Ectodermal cell (in vitro differentiated cells): ENCODE measurements at regions not wholly inside any gene's neighbourhood (a gene's known extent, or its start where the extent isn't known, plus 50 kb on each side); places are given as distances from the start of the nearest gene placed in this dataset.

Experiments used
- H3K27ac ChIP-seq: 2 replicates; pipeline ENCODE4 v1.7.0; 2013; ENCODE audit warnings: mild to moderate bottlenecking, low read depth, low read length; ENCODE audit not compliant: insufficient read depth, poor library complexity, severe bottlenecking
- H3K27me3 ChIP-seq: 2 replicates; pipeline ENCODE4 v1.7.0; 2013; ENCODE audit warnings: mild to moderate bottlenecking, low read length; ENCODE audit not compliant: insufficient read depth, control insufficient read depth, poor library complexity, severe bottlenecking
- H3K36me3 ChIP-seq: one replicate; pipeline ENCODE4 v1.7.0; 2013; ENCODE audit warnings: low read length; ENCODE audit not compliant: control insufficient read depth, insufficient read depth
- H3K4me1 ChIP-seq: one replicate; pipeline ENCODE4 v1.7.0; 2013; ENCODE audit warnings: low read length; ENCODE audit not compliant: control insufficient read depth, insufficient read depth
- H3K4me3 ChIP-seq: 2 replicates; pipeline ENCODE4 v1.7.0; 2013; ENCODE audit warnings: low read depth, low read length, control low read depth; ENCODE audit not compliant: insufficient read depth
- H3K9me3 ChIP-seq: 2 replicates; pipeline ENCODE4 v1.7.0; 2013; ENCODE audit warnings: mild to moderate bottlenecking, low read length, moderate library complexity; ENCODE audit not compliant: control insufficient read depth
- WGBS, 2 experiments: methylation state at CpG; one replicate each; pipeline ENCODE4 v1.1.7; 2013; ENCODE audit warnings: missing lambda C conversion rate in 2 of 2; 5-methylcytosine and 5-hydroxymethylcytosine counted together

- Histone ChIP-seq H3K36me3 (no peaks in the 10 kb centered on the region), H3K27me3 (no peaks in the 10 kb centered on the region), H3K4me3 (no peak overlapping the region), H3K9me3 (no peaks in the 10 kb centered on the region), H3K27ac (no peak overlapping the region), H3K4me1 (peaks cover 5% of the 10 kb centered on the region)
- WGBS, 2 experiments, result 80% methylated on average over 3 of the region's 3 CpGs
Measured at GRCh38 chr4:98794565-98795205, 134.2 kb downstream of the EIF4E start.

GRCh38 chr4:98793658-98794057, 135.2 kb upstream of the TSPAN5 start:
- H3K9me3 ChIP-seq, result no peaks in the 10 kb centered on the region
- H3K4me1 ChIP-seq, result peaks cover 5% of the 10 kb centered on the region
- no peak overlapping the region for H3K4me3 ChIP-seq
- H3K27me3 ChIP-seq, result no peaks in the 10 kb centered on the region
- no peaks in the 10 kb centered on the region for H3K36me3 ChIP-seq
- WGBS, 2 experiments, result 76 to 88% methylated on average over 1 to 2 of the region's 3 CpGs
- no peak overlapping the region for H3K27ac ChIP-seq

- no peak overlapping the region for H3K4me3 ChIP-seq
- no peaks in the 10 kb centered on the region for H3K36me3 ChIP-seq
- H3K27ac ChIP-seq, result no peak overlapping the region
- H3K27me3 ChIP-seq, result no peaks in the 10 kb centered on the region
- WGBS, 2 experiments, result 89 to 94% methylated on average over 6 of the region's 6 CpGs
- no peaks in the 10 kb centered on the region for H3K9me3 ChIP-seq
- no peaks in the 10 kb centered on the region for H3K4me1 ChIP-seq
Measured at GRCh38 chr4:98786866-98787265, 128.5 kb upstream of the TSPAN5 start.

GRCh38 chr4:98784947-98785706, 126.7 kb upstream of the TSPAN5 start:
- Histone ChIP-seq H3K4me1 (no peaks in the 10 kb centered on the region), H3K4me3 (no peak overlapping the region), H3K27me3 (no peaks in the 10 kb centered on the region), H3K9me3 (no peaks in the 10 kb centered on the region), H3K27ac (no peak overlapping the region), H3K36me3 (no peaks in the 10 kb centered on the region)
- 95 to 97% methylated on average over 4 of the region's 4 CpGs for whole genome bisulfite sequencing, 2 experiments

GRCh38 chr4:98781641-98782357, 123.4 kb upstream of the TSPAN5 start:
- Histone ChIP-seq H3K36me3 (no peaks in the 10 kb centered on the region), H3K4me1 (no peaks in the 10 kb centered on the region), H3K27ac (no peak overlapping the region), H3K4me3 (no peak overlapping the region), H3K9me3 (no peaks in the 10 kb centered on the region), H3K27me3 (no peaks in the 10 kb centered on the region)
- WGBS, 2 experiments, result 91 to 95% methylated on average over 5 of the region's 5 CpGs

GRCh38 chr4:98780926-98781325, 122.5 kb upstream of the TSPAN5 start:
- Histone ChIP-seq H3K4me1 (no peaks in the 10 kb centered on the region), H3K9me3 (no peaks in the 10 kb centered on the region), H3K36me3 (no peaks in the 10 kb centered on the region), H3K4me3 (no peak overlapping the region), H3K27ac (no peak overlapping the region), H3K27me3 (no peaks in the 10 kb centered on the region)
- 76 to 83% methylated on average over 1 to 3 of the region's 3 CpGs for WGBS, 2 experiments

- Histone ChIP-seq H3K36me3 (no peaks in the 10 kb centered on the region), H3K27me3 (no peaks in the 10 kb centered on the region), H3K4me1 (no peaks in the 10 kb centered on the region), H3K9me3 (no peaks in the 10 kb centered on the region), H3K4me3 (no peak overlapping the region), H3K27ac (no peak overlapping the region)
- 94 to 98% methylated on average over 3 of the region's 3 CpGs for WGBS, 2 experiments
Measured at GRCh38 chr4:98779088-98779487, 120.7 kb upstream of the TSPAN5 start.

GRCh38 chr4:98778206-98778605, 119.8 kb upstream of the TSPAN5 start:
- H3K9me3 ChIP-seq, result no peaks in the 10 kb centered on the region
- no peaks in the 10 kb centered on the region for H3K36me3 ChIP-seq
- 92 to 98% methylated on average over 4 of the region's 4 CpGs for WGBS, 2 experiments
- no peaks in the 10 kb centered on the region for H3K27me3 ChIP-seq
- H3K27ac ChIP-seq, result no peak overlapping the region
- no peaks in the 10 kb centered on the region for H3K4me1 ChIP-seq
- no peak overlapping the region for H3K4me3 ChIP-seq

GRCh38 chr4:98775672-98776071, 117.3 kb upstream of the TSPAN5 start:
- no peaks in the 10 kb centered on the region for H3K36me3 ChIP-seq
- 91 to 100% methylated on average over 2 of the region's 2 CpGs for WGBS, 2 experiments

GRCh38 chr4:98773638-98774037, 115.2 kb upstream of the TSPAN5 start:
- H3K27ac ChIP-seq, result no peak overlapping the region
- H3K4me3 ChIP-seq, result no peak overlapping the region
- no peaks in the 10 kb centered on the region for H3K27me3 ChIP-seq
- no peaks in the 10 kb centered on the region for H3K9me3 ChIP-seq
- H3K4me1 ChIP-seq, result no peaks in the 10 kb centered on the region
- WGBS, 2 experiments, result 89 to 96% methylated on average over 4 of the region's 4 CpGs
- H3K36me3 ChIP-seq, result no peaks in the 10 kb centered on the region

More at GRCh38 chr4:98775672-98776071, 117.3 kb upstream of the TSPAN5 start:
- Histone ChIP-seq H3K4me3 (no peak overlapping the region), H3K4me1 (no peaks in the 10 kb centered on the region), H3K27me3 (no peaks in the 10 kb centered on the region), H3K27ac (no peak overlapping the region), H3K9me3 (no peaks in the 10 kb centered on the region)
